ENCODE measurements at regions not wholly inside any gene's neighbourhood (a gene's known extent, or its start where the extent isn't known, plus 50 kb on each side); places are given as distances from the start of the nearest gene placed in this dataset.

DNA sequence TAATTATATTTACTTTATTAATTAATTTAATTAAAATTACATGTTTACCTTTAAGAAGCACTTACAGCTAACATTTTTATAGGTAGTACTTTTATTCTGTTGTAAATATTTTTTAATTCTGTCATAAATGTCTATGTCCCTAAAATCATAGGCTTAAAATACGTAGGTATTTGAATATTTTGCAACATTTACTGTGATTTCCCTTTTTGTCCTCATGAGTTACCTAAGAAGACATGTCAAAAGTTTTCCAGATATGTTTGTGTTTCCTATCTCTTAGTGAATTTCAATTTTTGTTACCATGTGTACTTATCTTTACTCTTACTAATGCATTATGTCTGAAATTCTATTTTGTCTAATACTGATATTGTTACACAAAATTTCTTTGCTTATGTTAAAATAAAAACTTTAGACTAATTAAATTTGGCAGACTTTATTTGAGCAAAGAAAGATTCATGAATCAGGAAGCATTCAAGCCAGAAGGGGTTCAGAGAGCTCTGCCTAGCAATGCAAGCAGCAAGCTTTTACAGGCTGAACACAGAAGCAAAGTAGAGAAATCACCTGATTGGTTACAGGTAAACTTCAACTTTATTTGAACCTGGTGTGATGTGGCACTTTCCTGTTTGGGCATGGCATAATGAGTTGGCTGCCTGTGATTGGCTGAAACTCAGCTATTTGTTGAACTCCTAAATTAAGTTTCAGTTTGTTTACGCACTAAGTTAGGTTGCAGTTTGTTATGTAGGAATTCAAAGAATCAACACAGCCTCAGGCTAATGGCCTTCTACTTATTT is 123.2 kb upstream of the TMEM170B start:
- no peak for TF ChIP-seq ZNF785 (tag by site-specific recombination; IDR thresholded peaks at IDR 0.05)
- no peak for TF ChIP-seq ZBTB49 (tag by site-specific recombination; IDR thresholded peaks at IDR 0.05; ENCODE audit: low read depth)
- no peak for TF ChIP-seq ZNF76 (tag by site-specific recombination; IDR thresholded peaks at IDR 0.05; ENCODE audit: borderline replicate concordance, low read depth)
- TF ChIP-seq, protein P1, sequence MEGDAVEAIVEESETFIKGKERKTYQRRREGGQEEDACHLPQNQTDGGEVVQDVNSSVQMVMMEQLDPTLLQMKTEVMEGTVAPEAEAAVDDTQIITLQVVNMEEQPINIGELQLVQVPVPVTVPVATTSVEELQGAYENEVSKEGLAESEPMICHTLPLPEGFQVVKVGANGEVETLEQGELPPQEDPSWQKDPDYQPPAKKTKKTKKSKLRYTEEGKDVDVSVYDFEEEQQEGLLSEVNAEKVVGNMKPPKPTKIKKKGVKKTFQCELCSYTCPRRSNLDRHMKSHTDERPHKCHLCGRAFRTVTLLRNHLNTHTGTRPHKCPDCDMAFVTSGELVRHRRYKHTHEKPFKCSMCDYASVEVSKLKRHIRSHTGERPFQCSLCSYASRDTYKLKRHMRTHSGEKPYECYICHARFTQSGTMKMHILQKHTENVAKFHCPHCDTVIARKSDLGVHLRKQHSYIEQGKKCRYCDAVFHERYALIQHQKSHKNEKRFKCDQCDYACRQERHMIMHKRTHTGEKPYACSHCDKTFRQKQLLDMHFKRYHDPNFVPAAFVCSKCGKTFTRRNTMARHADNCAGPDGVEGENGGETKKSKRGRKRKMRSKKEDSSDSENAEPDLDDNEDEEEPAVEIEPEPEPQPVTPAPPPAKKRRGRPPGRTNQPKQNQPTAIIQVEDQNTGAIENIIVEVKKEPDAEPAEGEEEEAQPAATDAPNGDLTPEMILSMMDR (tag by site-specific recombination; IDR thresholded peaks at IDR 0.05) = no peak
- no peak for TF ChIP-seq ZNF529 (tag by site-specific recombination; IDR thresholded peaks at IDR 0.05; ENCODE audit: insufficient replicate concordance)
- TF ChIP-seq ZNF561 (tag by site-specific recombination; IDR thresholded peaks at IDR 0.05; ENCODE audit: borderline replicate concordance) = no peak
- TF ChIP-seq SETDB1 (IDR thresholded peaks at IDR 0.05; ENCODE audit: insufficient read length, low read length) = no peak
- no peak for TF ChIP-seq PBX3 (CRISPR knock-in tag; IDR thresholded peaks at IDR 0.05)
- no peak for TF ChIP-seq ZBTB10 (tag by site-specific recombination; IDR thresholded peaks at IDR 0.05)
- no peak for TF ChIP-seq ZIC2 (tag by site-specific recombination; IDR thresholded peaks at IDR 0.05)
- TF ChIP-seq FEZF1 (tag by site-specific recombination; IDR thresholded peaks at IDR 0.05) = no peak
- TF ChIP-seq, protein P2, sequence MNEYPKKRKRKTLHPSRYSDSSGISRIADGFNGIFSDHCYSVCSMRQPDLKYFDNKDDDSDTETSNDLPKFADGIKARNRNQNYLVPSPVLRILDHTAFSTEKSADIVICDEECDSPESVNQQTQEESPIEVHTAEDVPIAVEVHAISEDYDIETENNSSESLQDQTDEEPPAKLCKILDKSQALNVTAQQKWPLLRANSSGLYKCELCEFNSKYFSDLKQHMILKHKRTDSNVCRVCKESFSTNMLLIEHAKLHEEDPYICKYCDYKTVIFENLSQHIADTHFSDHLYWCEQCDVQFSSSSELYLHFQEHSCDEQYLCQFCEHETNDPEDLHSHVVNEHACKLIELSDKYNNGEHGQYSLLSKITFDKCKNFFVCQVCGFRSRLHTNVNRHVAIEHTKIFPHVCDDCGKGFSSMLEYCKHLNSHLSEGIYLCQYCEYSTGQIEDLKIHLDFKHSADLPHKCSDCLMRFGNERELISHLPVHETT (tag by site-specific recombination; IDR thresholded peaks at IDR 0.05) = no peak
